ENCODE measurements at regions not wholly inside any gene's neighbourhood (a gene's known extent, or its start where the extent isn't known, plus 50 kb on each side); places are given as distances from the start of the nearest gene placed in this dataset.

DNA sequence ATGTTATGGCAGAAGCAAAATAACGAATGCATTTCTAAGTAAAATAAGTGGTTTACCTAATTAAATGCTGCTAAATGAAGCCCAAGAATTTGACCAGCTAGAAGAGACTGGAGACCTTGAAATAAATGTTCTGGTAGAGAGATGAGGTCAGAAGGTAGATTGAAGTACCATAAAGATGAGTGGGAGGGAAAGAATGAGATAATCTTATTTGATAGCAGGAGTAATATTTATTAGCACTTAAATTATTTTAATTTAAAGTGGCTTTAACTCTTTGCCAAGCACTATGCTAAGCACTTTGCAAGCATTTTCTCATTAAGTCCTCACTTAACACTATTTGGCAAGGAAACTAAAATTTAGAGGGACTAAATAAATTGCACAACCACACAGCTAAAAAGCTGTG lies 314.9 kb upstream of the CCDC54 start:
- TF ChIP-seq, protein P1, sequence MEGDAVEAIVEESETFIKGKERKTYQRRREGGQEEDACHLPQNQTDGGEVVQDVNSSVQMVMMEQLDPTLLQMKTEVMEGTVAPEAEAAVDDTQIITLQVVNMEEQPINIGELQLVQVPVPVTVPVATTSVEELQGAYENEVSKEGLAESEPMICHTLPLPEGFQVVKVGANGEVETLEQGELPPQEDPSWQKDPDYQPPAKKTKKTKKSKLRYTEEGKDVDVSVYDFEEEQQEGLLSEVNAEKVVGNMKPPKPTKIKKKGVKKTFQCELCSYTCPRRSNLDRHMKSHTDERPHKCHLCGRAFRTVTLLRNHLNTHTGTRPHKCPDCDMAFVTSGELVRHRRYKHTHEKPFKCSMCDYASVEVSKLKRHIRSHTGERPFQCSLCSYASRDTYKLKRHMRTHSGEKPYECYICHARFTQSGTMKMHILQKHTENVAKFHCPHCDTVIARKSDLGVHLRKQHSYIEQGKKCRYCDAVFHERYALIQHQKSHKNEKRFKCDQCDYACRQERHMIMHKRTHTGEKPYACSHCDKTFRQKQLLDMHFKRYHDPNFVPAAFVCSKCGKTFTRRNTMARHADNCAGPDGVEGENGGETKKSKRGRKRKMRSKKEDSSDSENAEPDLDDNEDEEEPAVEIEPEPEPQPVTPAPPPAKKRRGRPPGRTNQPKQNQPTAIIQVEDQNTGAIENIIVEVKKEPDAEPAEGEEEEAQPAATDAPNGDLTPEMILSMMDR (IDR thresholded peaks at IDR 0.05; ENCODE audit: low read length), result no peak
- no peak for TF ChIP-seq EZH2 (IDR thresholded peaks at IDR 0.05; ENCODE audit: borderline replicate concordance, low read length)
- Histone ChIP-seq H3F3A (ENCODE audit: insufficient read depth, low read length) (no peaks in the 10 kb centered on the region), H3K27me3 (ENCODE audit: insufficient read depth, low read length) (no peaks in the 10 kb centered on the region), H3K79me2 (ENCODE audit: insufficient read depth, low read length) (no peaks in the 10 kb centered on the region), H3K4me2 (ENCODE audit: low read length) (no peak overlapping the region), H4K20me1 (ENCODE audit: insufficient read depth, low read length) (no peaks in the 10 kb centered on the region), H3K9me3 (ENCODE audit: low read length) (no peaks in the 10 kb centered on the region), H3K27ac (ENCODE audit: low read depth, low read length, poor library complexity, severe bottlenecking) (no peak overlapping the region), H3K36me3 (ENCODE audit: insufficient read depth, low read length) (no peaks in the 10 kb centered on the region), H2AFZ (ENCODE audit: low read length) (no peak overlapping the region), H3K9me2 (ENCODE audit: low read depth, low read length) (no peaks in the 10 kb centered on the region), H3K4me1 (ENCODE audit: insufficient read depth, low read length, severe bottlenecking) (no peaks in the 10 kb centered on the region), H3K9ac (ENCODE audit: low read length) (no peak overlapping the region), H3K4me3 (ENCODE audit: low read depth, low read length, poor library complexity, severe bottlenecking) (no peak overlapping the region)

DNA sequence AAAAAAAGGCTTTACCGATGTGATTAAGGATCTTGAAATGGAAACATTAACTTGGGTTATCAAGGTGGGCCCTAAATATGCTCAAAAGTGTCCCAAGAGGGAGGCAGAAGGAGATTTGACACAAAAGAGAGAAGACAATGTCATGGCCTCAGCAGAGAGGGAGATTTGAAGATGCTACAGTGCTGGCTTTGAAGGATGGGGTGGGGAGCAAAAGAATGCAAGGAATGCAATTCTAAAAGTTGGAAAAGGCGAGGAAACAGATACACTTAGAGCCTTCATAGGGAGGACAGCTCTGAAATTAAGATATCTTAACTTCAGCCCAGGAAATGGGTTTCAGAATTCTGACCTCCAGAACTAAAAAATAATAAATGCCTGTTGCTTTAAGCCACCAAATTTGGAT lies 314.5 kb upstream of the CCDC54 start:
- Histone ChIP-seq H3K27ac (ENCODE audit: low read depth, low read length, poor library complexity, severe bottlenecking) (no peak overlapping the region), H3K9me3 (ENCODE audit: low read length) (no peaks in the 10 kb centered on the region), H3K36me3 (ENCODE audit: insufficient read depth, low read length) (no peaks in the 10 kb centered on the region), H3K27me3 (ENCODE audit: insufficient read depth, low read length) (no peaks in the 10 kb centered on the region), H3K4me2 (ENCODE audit: low read length) (no peak overlapping the region), H3K79me2 (ENCODE audit: insufficient read depth, low read length) (no peaks in the 10 kb centered on the region), H3K4me3 (ENCODE audit: low read depth, low read length, poor library complexity, severe bottlenecking) (no peak overlapping the region), H3F3A (ENCODE audit: insufficient read depth, low read length) (no peaks in the 10 kb centered on the region), H3K9ac (ENCODE audit: low read length) (no peak overlapping the region), H3K9me2 (ENCODE audit: low read depth, low read length) (no peaks in the 10 kb centered on the region), H3K4me1 (ENCODE audit: insufficient read depth, low read length, severe bottlenecking) (no peaks in the 10 kb centered on the region), H2AFZ (ENCODE audit: low read length) (no peak overlapping the region), H4K20me1 (ENCODE audit: insufficient read depth, low read length) (no peaks in the 10 kb centered on the region)
- TF ChIP-seq, protein P1 (IDR thresholded peaks at IDR 0.05; ENCODE audit: low read length), result no peak
- no peak for TF ChIP-seq EZH2 (IDR thresholded peaks at IDR 0.05; ENCODE audit: borderline replicate concordance, low read length)

DNA sequence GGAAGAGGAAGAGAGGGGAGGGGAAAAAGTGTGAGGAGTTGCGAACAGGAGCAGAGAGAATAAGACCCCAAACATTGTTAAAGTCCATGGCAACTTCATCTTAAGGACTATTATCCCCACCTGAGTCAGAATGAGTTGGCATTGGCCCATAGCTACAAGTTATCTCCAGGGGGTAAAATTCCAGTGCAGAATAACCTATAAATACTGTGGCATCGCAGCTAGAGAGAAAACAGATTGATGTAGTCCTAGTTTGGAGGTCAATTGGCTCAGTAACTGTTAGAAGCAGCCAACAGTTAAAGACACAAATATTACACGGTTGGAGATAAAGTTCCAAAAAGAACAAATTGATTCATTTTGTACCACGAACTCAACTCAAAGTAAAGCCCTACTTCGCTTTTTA lies 313.9 kb upstream of the CCDC54 start:
- Histone ChIP-seq H3K79me2 (ENCODE audit: insufficient read depth, low read length) (no peaks in the 10 kb centered on the region), H3K9me2 (ENCODE audit: low read depth, low read length) (no peaks in the 10 kb centered on the region), H4K20me1 (ENCODE audit: insufficient read depth, low read length) (no peaks in the 10 kb centered on the region), H3K27me3 (ENCODE audit: insufficient read depth, low read length) (no peaks in the 10 kb centered on the region), H3K4me1 (ENCODE audit: insufficient read depth, low read length, severe bottlenecking) (no peaks in the 10 kb centered on the region), H3K9ac (ENCODE audit: low read length) (no peak overlapping the region), H3K36me3 (ENCODE audit: insufficient read depth, low read length) (no peaks in the 10 kb centered on the region), H3K27ac (ENCODE audit: low read depth, low read length, poor library complexity, severe bottlenecking) (no peak overlapping the region), H3K4me3 (ENCODE audit: low read depth, low read length, poor library complexity, severe bottlenecking) (no peak overlapping the region), H3K9me3 (ENCODE audit: low read length) (no peaks in the 10 kb centered on the region), H3K4me2 (ENCODE audit: low read length) (no peak overlapping the region), H3F3A (ENCODE audit: insufficient read depth, low read length) (no peaks in the 10 kb centered on the region), H2AFZ (ENCODE audit: low read length) (no peak overlapping the region)
- TF ChIP-seq, protein P1 (IDR thresholded peaks at IDR 0.05; ENCODE audit: low read length), result no peak
- no peak for TF ChIP-seq EZH2 (IDR thresholded peaks at IDR 0.05; ENCODE audit: borderline replicate concordance, low read length)

All from OCI-LY1 (cell line).